ENCODE measurements at regions not wholly inside any gene's neighbourhood (a gene's known extent, or its start where the extent isn't known, plus 50 kb on each side); places are given as distances from the start of the nearest gene placed in this dataset.

- TF ChIP-seq CTCF (IDR thresholded peaks at IDR 0.05) = no peak
- no peak for TF ChIP-seq POLR2A (IDR thresholded peaks at IDR 0.05)
These were observed 161.6 kb downstream of the BAMBI start for GRCh38 chr10:28838908-28839307.
